Left hindlimb (tissue), 1 donor: ENCODE measurements at regions not wholly inside any gene's neighbourhood (a gene's known extent, or its start where the extent isn't known, plus 50 kb on each side); places are given as distances from the start of the nearest gene placed in this dataset.

ENCODE experiments used
- DNase-seq: peaks from one replicate; pipeline ENCODE4 v3.0.0-alpha.2; 2018

- DNase-seq: no peak
Observed at GRCh38 chr4:11611868-11612267, 183.2 kb upstream of the HS3ST1 start.

GRCh38 chr4:11609751-11610150 is 181.1 kb upstream of the HS3ST1 start:
- DNase-seq: no peak

GRCh38 chr4:11608992-11609391 is 180.3 kb upstream of the HS3ST1 start:
- DNase-seq: no peak

- DNase-seq: no peak
Observed at GRCh38 chr4:11606078-11606477, 177.4 kb upstream of the HS3ST1 start.

GRCh38 chr4:11605597-11605996 is 176.9 kb upstream of the HS3ST1 start:
- no peak for DNase-seq

- DNase-seq: no peak
Observed at GRCh38 chr4:11604821-11605220, 176.1 kb upstream of the HS3ST1 start.

GRCh38 chr4:11603591-11604194 is 175.0 kb upstream of the HS3ST1 start:
- DNase-seq: no peak

- DNase-seq: no peak
Observed at GRCh38 chr4:11602606-11603340, 174.1 kb upstream of the HS3ST1 start.

- no peak for DNase-seq
Observed at GRCh38 chr4:11599064-11599463, 170.4 kb upstream of the HS3ST1 start.

- no peak for DNase-seq
Observed at GRCh38 chr4:11598591-11598990, 169.9 kb upstream of the HS3ST1 start.

GRCh38 chr4:11597506-11597905 is 168.8 kb upstream of the HS3ST1 start:
- DNase-seq: no peak

GRCh38 chr4:11596989-11597388 is 168.3 kb upstream of the HS3ST1 start:
- DNase-seq: no peak

GRCh38 chr4:11593576-11594116 is 165.0 kb upstream of the HS3ST1 start:
- no peak for DNase-seq

- DNase-seq: no peak
Observed at GRCh38 chr4:11592276-11592675, 163.6 kb upstream of the HS3ST1 start.

- no peak for DNase-seq
Observed at GRCh38 chr4:11590132-11590531, 161.4 kb upstream of the HS3ST1 start.

GRCh38 chr4:11589676-11590075 is 161.0 kb upstream of the HS3ST1 start:
- DNase-seq: no peak

- no peak for DNase-seq
Observed at GRCh38 chr4:11587797-11588196, 159.1 kb upstream of the HS3ST1 start.

- no peak for DNase-seq
Observed at GRCh38 chr4:11585506-11585905, 156.8 kb upstream of the HS3ST1 start.

- DNase-seq: no peak
Observed at GRCh38 chr4:11568511-11568910, 139.8 kb upstream of the HS3ST1 start.

GRCh38 chr4:11566444-11567022 is 137.8 kb upstream of the HS3ST1 start:
- no peak for DNase-seq

GRCh38 chr4:11565899-11566298 is 137.2 kb upstream of the HS3ST1 start:
- no peak for DNase-seq

GRCh38 chr4:11565213-11565612 is 136.5 kb upstream of the HS3ST1 start:
- DNase-seq: no peak

- no peak for DNase-seq
Observed at GRCh38 chr4:11564021-11564420, 135.3 kb upstream of the HS3ST1 start.

GRCh38 chr4:11549525-11549924 is 120.8 kb upstream of the HS3ST1 start:
- no peak for DNase-seq
